GM12864 (cell line): ENCODE measurements at regions not wholly inside any gene's neighbourhood (a gene's known extent, or its start where the extent isn't known, plus 50 kb on each side); places are given as distances from the start of the nearest gene placed in this dataset.

ENCODE experiments used
- DNase-seq: peaks from one replicate; pipeline ENCODE4 v3.0.0-alpha.2; 2011; ENCODE audit warnings: low read depth
- H3K4me3 ChIP-seq: 2 replicates; pipeline ENCODE4 v1.5.1; 2011; ENCODE audit warnings: mild to moderate bottlenecking, low read depth, low read length, control low read depth
- TF ChIP-seq, protein P1 (sequence below): IDR thresholded peaks from 2 replicates; pipeline ENCODE4 v1.5.1; 2011; ENCODE audit warnings: low read depth, mild to moderate bottlenecking, moderate library complexity, low read length, control low read depth, inconsistent platforms; ENCODE audit errors: missing control alignments

DNA sequence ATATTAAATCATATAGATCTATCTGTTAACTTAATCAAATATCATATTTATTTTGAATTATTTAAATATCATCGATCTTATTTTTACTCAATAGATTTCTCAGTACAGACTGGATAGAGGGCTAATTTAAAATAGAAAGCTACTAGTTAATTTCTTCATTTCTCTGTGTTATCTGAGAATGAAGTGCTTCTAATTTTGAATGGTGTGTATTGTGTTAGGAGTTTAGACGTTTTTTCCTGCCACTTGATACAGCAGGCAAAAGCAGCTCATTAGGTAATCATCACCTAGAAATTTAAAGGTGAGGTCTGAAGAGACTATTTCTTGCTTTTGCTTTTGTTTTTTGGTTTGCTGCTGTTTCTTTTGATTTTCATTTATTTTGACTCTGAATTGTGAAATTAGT is 948.8 kb upstream of the TENM3 start:
- no peak for DNase-seq
- TF ChIP-seq, protein P1, sequence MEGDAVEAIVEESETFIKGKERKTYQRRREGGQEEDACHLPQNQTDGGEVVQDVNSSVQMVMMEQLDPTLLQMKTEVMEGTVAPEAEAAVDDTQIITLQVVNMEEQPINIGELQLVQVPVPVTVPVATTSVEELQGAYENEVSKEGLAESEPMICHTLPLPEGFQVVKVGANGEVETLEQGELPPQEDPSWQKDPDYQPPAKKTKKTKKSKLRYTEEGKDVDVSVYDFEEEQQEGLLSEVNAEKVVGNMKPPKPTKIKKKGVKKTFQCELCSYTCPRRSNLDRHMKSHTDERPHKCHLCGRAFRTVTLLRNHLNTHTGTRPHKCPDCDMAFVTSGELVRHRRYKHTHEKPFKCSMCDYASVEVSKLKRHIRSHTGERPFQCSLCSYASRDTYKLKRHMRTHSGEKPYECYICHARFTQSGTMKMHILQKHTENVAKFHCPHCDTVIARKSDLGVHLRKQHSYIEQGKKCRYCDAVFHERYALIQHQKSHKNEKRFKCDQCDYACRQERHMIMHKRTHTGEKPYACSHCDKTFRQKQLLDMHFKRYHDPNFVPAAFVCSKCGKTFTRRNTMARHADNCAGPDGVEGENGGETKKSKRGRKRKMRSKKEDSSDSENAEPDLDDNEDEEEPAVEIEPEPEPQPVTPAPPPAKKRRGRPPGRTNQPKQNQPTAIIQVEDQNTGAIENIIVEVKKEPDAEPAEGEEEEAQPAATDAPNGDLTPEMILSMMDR = no peak
- H3K4me3 ChIP-seq = no peak overlapping the region

DNA sequence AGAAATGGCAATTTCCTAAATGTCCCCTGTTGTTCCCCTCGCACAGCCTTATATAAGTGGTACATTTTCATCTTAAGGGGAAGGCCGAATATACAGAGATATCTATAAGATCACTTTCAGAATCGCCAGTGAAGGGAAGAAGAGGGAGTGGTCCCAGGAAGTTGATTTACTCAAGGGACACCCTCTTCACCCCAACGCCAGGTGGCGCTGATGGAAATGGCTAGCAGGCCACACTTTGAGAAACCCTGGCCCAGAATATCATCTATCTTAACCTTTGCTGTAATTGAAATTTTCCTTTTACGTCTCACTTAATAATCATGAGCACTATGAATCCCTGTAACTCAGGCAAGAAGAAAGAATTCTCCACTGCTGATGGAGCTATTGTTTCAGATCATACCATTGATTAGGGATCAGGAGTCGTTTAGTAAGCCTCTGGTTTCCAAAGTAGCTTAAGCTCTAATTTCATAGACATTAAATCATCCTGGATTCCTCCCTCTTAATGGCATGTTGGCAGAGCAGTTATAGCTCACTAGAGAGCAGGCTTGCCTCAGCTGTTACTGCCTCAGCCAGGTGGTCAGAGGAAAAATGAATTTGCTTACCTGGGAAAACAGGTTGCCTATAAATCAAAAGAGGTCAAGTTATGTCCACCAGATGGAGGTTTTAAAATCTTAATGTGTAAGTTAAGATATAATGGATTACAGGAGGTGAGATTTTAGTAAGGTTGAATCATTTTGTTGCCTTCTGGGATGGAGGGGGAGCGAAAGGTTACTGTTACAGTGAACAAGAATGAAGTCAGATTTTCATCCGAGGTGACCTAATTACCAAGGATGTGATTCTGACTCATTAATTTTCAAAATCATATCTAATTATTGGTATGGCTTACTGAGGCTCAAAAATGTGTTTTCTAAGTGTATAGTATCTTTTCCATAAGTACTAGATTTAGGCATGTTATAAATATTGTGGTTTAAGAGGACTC is 941.2 kb upstream of the TENM3 start:
- DNase-seq = no peak
- TF ChIP-seq, protein P1 = peak; percentile 56
- H3K4me3 ChIP-seq = no peak overlapping the region

DNA sequence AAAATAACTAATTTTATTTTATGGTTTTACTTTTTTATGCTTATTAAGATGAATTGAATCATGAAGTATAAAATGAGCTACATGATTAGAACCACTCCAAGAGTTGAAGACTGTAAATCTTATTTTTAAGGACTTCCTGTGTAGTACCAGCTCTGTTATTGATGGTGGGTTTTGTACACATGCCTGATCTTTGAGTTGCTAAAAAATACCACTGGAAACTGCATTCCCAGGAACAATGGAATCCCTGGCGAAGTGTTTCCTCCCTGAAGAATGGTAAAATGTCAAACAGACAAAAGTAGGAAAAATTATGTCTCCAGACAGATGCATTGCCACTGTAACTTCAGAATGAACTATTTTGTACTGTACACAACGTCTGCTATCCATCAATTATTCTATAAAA is 935.4 kb upstream of the TENM3 start:
- no peak for DNase-seq
- H3K4me3 ChIP-seq = no peak overlapping the region
- TF ChIP-seq, protein P1 = no peak

DNA sequence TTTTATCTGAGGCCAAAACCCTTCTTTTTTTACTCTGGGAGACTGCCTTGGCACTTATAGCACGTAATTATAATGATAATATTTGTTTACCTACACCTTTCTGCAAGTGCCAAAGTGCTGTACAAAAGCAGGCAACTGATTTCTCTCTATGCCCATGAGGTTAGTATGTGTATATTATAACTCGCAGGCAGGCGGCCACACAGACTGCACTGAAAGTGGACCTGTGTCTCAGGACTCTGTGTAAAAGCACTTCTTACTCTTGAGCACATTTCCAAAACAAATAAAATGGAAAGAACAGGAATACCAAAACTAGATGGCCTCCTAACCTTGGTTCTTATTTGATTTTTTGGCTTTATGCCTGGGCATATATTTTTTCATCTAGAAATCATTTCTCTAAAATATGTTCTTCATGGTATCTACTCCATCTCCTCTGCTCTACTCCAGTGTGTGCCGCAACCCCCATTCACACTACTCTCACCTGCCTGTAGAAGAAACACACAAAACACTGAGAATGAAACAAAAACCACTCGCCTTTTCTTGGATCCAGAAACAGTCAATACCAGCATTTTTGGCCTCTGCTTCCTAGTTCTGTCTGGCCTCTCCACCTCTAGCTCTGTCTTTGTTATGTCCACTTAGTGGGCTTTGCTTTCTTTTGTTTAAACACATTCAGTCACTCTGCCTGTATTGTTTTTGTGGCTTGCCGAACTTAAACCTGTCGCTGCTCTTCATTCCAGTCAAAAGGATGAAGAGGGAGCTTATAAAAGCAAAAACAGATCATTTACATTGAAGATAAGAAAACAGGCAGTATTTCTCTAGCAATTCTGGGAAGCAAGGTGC is 934.5 kb upstream of the TENM3 start:
- no peak overlapping the region for H3K4me3 ChIP-seq
- no peak for DNase-seq
- TF ChIP-seq, protein P1 = no peak

DNA sequence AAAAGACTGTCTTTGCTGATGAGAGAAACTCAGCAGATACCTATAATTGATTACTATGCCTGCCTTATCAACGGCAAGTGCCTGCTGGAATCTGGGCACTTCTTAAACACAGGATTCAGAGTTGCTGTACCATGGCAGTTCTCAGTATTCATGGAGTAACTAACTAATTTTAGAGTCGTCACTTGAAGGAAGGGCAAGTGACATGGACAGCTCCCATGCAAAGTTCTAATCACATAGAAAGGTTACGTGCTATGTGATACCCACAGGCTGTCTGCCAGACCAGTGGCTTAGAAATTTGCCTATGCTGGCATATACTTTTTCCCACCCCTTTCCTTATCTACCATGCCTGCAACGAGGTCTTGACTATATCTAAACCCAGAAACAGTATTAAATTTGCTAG is 931.1 kb upstream of the TENM3 start:
- DNase-seq = no peak
- H3K4me3 ChIP-seq = no peak overlapping the region
- TF ChIP-seq, protein P1 = no peak

DNA sequence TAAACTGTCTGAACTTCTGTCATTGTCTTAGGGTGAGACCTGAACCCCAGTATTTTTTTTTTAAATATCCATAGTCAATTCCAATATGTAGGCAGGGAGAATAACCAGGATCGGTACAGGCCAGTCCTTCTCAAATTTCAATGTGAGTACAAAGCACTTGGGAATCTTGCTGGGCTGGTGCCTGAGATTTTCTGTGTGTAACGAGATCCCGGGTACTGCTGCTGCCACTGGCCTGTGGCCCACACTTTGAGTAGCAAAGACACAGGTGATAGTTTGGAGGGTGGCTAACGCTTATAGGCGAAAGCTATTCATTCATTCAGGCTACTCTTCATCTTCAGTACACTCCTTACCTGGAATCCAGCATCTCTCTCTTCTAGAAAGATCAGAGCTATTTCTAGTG is 923.6 kb upstream of the TENM3 start:
- no peak overlapping the region for H3K4me3 ChIP-seq
- TF ChIP-seq, protein P1 = no peak
- no peak for DNase-seq
